ENCODE measurements at regions not wholly inside any gene's neighbourhood (a gene's known extent, or its start where the extent isn't known, plus 50 kb on each side); places are given as distances from the start of the nearest gene placed in this dataset.
"Not testable (repeated sequence)": the region's sequence is repeated elsewhere in the genome, so short reads cannot be mapped to it uniquely, and the experiment has no call there.

- no peak for DNase-seq (ENCODE audit: low spot score)
Measured at GRCh38 chr6:77324866-77325265, 138.4 kb downstream of the HTR1B start.

GRCh38 chr6:77322604-77323003 lies 140.7 kb downstream of the HTR1B start:
- DNase-seq (ENCODE audit: low spot score): no peak

DNA sequence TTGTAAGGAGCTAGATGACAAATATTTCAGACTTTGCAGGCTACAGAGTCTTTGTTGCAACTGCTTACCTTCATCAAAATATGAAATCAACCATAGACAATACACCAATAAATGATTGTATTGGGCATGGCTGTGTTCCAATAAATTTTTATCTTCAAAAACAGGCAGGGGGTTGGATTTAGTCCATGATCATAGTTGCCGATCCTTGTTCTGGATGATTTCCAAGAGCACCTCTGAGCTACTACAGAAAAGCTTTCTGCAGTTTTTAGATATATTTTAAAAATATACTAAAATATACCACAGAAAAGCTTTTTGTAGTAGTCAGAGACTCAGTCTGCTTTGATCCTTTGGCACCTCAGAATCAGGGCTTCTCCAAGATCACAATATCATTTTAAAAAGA lies 145.0 kb downstream of the HTR1B start:
- no peak for DNase-seq (ENCODE audit: low spot score)

GRCh38 chr6:77313595-77313994 lies 149.7 kb downstream of the HTR1B start:
- no peak for DNase-seq (ENCODE audit: low spot score)

DNA sequence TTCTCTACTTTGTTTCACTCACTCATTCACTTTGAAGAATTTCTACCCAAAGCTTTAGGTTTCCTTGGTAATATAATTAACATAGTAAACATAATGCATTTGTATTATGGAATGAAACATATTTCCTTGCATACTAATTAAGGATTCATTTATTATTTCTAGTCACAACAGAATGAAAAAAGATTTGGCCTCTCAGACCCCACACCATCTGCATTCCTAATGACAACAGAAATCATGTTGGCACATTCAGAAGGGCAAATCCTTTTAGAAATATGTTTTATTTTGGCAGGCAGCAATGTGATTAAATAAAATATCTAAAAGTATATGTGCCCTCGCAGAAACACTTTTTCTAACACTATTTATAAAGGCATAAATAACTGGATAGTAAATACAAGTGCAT lies 163.4 kb downstream of the HTR1B start:
- no peak for DNase-seq (ENCODE audit: low spot score)

DNA sequence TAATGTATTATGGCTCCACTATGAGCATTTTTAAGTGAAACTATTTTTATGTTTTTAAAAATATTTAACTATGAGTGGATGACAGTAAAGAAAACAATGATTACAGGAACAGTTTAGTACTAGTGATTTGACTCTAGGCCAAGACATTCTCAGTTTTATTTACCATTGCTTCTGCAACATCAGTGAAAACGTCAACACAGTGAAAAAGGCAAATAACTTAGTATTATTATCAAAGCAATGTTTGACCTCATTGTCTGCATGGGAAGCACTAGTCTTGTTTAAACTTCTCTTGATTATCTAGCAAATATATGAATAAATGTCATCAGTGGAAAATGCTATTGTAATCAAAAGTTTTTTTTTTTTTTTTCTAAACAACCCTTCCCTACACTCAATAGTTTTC lies 165.0 kb downstream of the HTR1B start:
- no peak for DNase-seq (ENCODE audit: low spot score)

GRCh38 chr6:77292564-77293546 lies 170.4 kb downstream of the HTR1B start:
- peak; percentile 8 for DNase-seq (ENCODE audit: low spot score)

GRCh38 chr6:77290798-77291197 lies 172.5 kb downstream of the HTR1B start:
- no peak for DNase-seq (ENCODE audit: low spot score)

DNA sequence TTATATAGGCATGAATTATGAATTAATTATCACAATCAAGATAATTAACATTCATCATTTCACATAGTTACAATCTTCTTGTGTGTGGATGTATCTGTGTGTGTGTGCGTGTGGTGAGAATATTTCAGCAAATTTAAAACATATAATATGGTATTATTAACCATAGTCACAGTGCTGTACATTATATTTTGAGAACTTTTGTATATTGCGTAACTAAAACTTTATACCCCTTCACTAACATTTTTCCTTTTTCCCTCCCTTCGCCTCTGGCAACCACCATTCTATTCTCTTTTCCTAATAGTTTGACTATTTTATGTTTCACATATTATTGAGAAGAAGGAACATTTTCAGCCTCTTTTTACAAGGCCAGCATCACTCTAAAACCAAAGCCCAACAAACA lies 176.8 kb downstream of the HTR1B start:
- DNase-seq (ENCODE audit: low spot score): no peak

DNA sequence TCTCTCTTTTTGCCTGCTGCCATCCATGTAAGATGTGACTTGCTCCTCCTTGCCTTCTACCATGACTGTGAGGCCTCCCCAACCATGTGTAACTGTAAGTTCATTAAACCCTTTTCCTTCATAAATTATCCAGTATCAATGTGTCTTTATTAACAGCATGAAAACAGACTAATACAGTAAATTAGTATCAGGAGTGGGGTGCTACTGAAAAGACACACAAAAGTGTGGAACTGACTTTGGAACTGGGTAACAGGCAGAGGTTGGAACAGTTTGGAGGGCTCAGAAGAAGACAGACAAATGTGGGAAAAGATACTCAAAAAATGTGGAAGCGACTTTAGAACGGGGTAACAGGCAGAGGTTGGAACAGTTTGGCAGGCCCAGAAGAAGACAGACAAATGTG lies 189.4 kb downstream of the HTR1B start:
- DNase-seq (ENCODE audit: low spot score): no peak

DNA sequence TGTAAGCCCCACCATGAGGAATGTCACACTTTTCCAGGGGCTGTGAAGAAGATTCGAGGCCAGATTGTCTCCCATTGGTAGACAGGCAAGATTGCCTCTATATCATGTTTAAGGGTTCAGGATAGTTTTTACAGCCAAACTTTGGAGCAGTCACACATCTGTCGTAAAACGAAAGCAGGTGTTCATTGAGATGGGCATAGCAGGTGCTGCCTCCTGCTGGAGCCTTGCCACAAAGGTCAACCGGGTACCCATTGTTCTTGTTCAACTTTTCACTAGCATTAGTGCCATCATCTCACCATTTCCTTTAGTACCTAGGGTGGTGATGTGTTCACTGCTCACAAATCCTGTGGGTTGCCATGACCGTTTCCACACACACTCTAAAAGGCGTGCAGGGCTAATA lies 198.3 kb downstream of the HTR1B start:
- DNase-seq (ENCODE audit: low spot score): no peak

DNA sequence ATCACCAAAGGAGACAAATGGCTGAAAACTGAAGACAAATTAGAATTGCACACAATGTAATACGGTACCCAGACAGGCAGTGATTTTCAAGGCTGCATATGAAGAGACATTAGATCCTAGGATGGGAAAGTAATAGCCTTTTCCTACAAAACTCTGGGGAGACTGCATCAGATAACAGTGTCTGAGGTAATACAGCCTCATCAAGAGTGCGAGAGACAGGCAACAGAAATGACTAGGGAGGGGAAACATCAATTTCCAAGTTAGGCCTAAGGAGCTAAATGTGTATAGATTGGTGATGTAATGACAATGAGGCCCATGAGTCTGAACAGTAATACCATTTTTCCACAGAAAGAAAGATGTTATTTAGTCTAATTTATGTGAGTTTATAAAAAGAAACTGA lies 200.3 kb downstream of the HTR1B start:
- DNase-seq (ENCODE audit: low spot score): no peak

GRCh38 chr6:77251801-77252200 lies 211.5 kb downstream of the HTR1B start:
- DNase-seq (ENCODE audit: low spot score): not testable (repeated sequence)

- no peak for DNase-seq (ENCODE audit: low spot score)
Measured at GRCh38 chr6:77249560-77249959, 213.7 kb downstream of the HTR1B start.

GRCh38 chr6:77245026-77245425 lies 218.3 kb downstream of the HTR1B start:
- no peak for DNase-seq (ENCODE audit: low spot score)

GRCh38 chr6:77231438-77232305 lies 231.6 kb downstream of the HTR1B start:
- DNase-seq (ENCODE audit: low spot score): no peak

GRCh38 chr6:77228279-77228678 lies 235.0 kb downstream of the HTR1B start:
- DNase-seq (ENCODE audit: low spot score): no peak

DNA sequence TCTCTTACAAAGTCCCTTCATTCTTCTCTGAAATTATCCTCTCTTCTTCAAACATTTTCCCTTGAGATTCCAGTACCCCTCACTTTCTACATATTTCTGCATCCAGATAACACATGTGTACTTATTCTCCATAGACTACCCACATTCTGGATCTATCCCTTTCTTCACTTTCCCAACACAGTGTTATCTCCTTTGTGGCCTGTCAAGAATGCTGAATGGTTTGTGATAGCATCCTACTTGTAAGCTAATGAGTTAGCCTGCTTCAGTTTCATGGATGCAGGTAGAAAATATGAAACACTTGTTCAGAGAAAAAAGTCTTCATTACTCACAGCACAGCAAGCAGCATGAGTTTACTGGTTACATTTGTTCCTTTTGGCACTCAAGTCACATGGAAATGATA lies 245.4 kb downstream of the HTR1B start:
- no peak for DNase-seq (ENCODE audit: low spot score)

DNA sequence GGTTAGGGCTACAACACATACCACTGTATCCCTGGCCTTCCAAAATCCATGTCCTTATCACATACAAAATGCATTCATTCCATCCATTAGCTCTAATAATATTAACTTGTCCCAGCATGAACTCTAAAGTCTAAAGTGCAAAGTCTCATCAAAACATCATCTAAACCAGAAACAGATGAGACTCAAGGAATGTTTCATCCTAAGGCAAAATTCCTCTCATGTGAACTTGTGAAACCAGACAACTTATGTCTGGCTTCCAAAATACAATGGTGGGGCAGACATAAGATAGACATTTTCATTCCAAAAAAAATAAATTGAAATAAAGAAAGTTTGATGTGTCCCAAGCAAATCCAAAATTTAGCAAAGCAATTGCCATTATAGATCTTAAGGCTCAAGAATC lies 257.4 kb downstream of the HTR1B start:
- no peak for DNase-seq (ENCODE audit: low spot score)

DNA sequence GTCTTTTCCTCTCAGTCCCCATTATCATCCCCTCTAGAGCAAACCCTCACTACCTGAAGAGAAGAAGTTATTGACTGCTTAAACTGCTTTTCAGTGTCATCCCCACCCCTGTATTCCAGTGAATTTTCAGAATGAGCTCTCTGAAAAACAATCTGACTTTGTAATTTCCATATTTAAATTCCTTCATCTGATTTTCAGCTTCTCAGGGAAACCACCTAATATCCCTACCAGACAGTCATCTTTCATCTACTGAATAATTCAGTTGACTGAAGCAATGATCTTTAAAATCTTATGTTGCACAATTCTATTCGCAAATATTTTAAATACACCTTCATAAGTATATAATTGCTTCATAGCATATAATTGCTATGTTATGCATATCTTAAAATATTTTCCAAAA lies 258.7 kb downstream of the HTR1B start:
- no peak for DNase-seq (ENCODE audit: low spot score)

GRCh38 chr6:77183447-77183846 lies 279.8 kb downstream of the HTR1B start:
- no peak for DNase-seq (ENCODE audit: low spot score)

GRCh38 chr6:77181749-77182148 lies 281.5 kb downstream of the HTR1B start:
- DNase-seq (ENCODE audit: low spot score): no peak

- DNase-seq (ENCODE audit: low spot score): no peak
Measured at GRCh38 chr6:77180326-77180725, 283.0 kb downstream of the HTR1B start.

Data from AG08395 (cell line).